ENCODE measurements at regions not wholly inside any gene's neighbourhood (a gene's known extent, or its start where the extent isn't known, plus 50 kb on each side); places are given as distances from the start of the nearest gene placed in this dataset.
"Not testable (repeated sequence)": the region's sequence is repeated elsewhere in the genome, so short reads cannot be mapped to it uniquely, and the experiment has no call there.

- Histone ChIP-seq H3K36me3 (ENCODE audit: low read depth) (no peaks in the 10 kb centered on the region), H3K4me1 (ENCODE audit: low read depth) (no peaks in the 10 kb centered on the region), H3K4me3 (no peak overlapping the region), H3K9me3 (no peaks in the 10 kb centered on the region)
- intact Hi-C loops (cut with DNase I, micrococcal nuclease), result no loop called here
- no peak for TF ChIP-seq CTCF (IDR thresholded peaks at IDR 0.05)
- ATAC-seq, result no peak
- DNase-seq, result no peak
Observed at GRCh38 chr20:47980336-47981177, 195.3 kb upstream of the SULF2 start.

GRCh38 chr20:47979361-47980095 lies 194.2 kb upstream of the SULF2 start:
- H3K4me1 ChIP-seq (ENCODE audit: low read depth); intact Hi-C loops (cut with DNase I, micrococcal nuclease); H3K9me3 ChIP-seq; H3K36me3 ChIP-seq (ENCODE audit: low read depth); H3K4me3 ChIP-seq; ATAC-seq; DNase-seq: not testable (repeated sequence)

- H3K4me3 ChIP-seq; DNase-seq; ATAC-seq; intact Hi-C loops (cut with DNase I, micrococcal nuclease); H3K36me3 ChIP-seq (ENCODE audit: low read depth); H3K9me3 ChIP-seq; H3K4me1 ChIP-seq (ENCODE audit: low read depth): not testable (repeated sequence)
Observed at GRCh38 chr20:47978428-47979120, 193.3 kb upstream of the SULF2 start.

- ATAC-seq; intact Hi-C loops (cut with DNase I, micrococcal nuclease); H3K4me3 ChIP-seq; H3K36me3 ChIP-seq (ENCODE audit: low read depth); H3K4me1 ChIP-seq (ENCODE audit: low read depth); DNase-seq; H3K9me3 ChIP-seq: not testable (repeated sequence)
Observed at GRCh38 chr20:47977789-47978252, 192.5 kb upstream of the SULF2 start.

GRCh38 chr20:47977017-47977788 lies 191.9 kb upstream of the SULF2 start:
- DNase-seq; H3K4me1 ChIP-seq (ENCODE audit: low read depth); H3K36me3 ChIP-seq (ENCODE audit: low read depth); ATAC-seq; H3K4me3 ChIP-seq; H3K9me3 ChIP-seq; intact Hi-C loops (cut with DNase I, micrococcal nuclease): not testable (repeated sequence)

- Histone ChIP-seq H3K4me3 (no peak overlapping the region), H3K9me3 (no peaks in the 10 kb centered on the region), H3K36me3 (ENCODE audit: low read depth) (no peaks in the 10 kb centered on the region), H3K4me1 (ENCODE audit: low read depth) (no peaks in the 10 kb centered on the region)
- intact Hi-C loops (cut with DNase I, micrococcal nuclease), result no loop called here
- DNase-seq (no peak), ATAC-seq (no peak)
- no peak for TF ChIP-seq CTCF (IDR thresholded peaks at IDR 0.05)
Observed at GRCh38 chr20:47974234-47974878, 189.1 kb upstream of the SULF2 start.
